ENCODE measurements at regions not wholly inside any gene's neighbourhood (a gene's known extent, or its start where the extent isn't known, plus 50 kb on each side); places are given as distances from the start of the nearest gene placed in this dataset.
"Not testable (repeated sequence)": the region's sequence is repeated elsewhere in the genome, so short reads cannot be mapped to it uniquely, and the experiment has no call there.

- in situ Hi-C loops (cut with MboI; ENCODE audit: low pct_unique_long_range_greater_than_20kb, low sequenced_read_pairs, unreplicated experiment), result no loop called here
- no peak for DNase-seq (ENCODE audit: low spot score)
- TF ChIP-seq CTCF (IDR thresholded peaks at IDR 0.05; ENCODE audit: extremely low read depth, insufficient read depth, missing control alignments), result no peak
These were observed 181.9 kb upstream of the GLRA1 start for GRCh38 chr5:152106571-152106970.

GRCh38 chr5:152105085-152105484 is 180.4 kb upstream of the GLRA1 start:
- in situ Hi-C loops (cut with MboI; ENCODE audit: low pct_unique_long_range_greater_than_20kb, low sequenced_read_pairs, unreplicated experiment), result no loop called here
- DNase-seq (ENCODE audit: low spot score), result no peak
- TF ChIP-seq CTCF (IDR thresholded peaks at IDR 0.05; ENCODE audit: extremely low read depth, insufficient read depth, missing control alignments), result no peak

- in situ Hi-C loops (cut with MboI; ENCODE audit: low pct_unique_long_range_greater_than_20kb, low sequenced_read_pairs, unreplicated experiment), result no loop called here
- no peak for TF ChIP-seq CTCF (IDR thresholded peaks at IDR 0.05; ENCODE audit: extremely low read depth, insufficient read depth, missing control alignments)
- no peak for DNase-seq (ENCODE audit: low spot score)
These were observed 179.6 kb upstream of the GLRA1 start for GRCh38 chr5:152104211-152104610.

- in situ Hi-C loops (cut with MboI; ENCODE audit: low pct_unique_long_range_greater_than_20kb, low sequenced_read_pairs, unreplicated experiment), result not testable (repeated sequence)
These were observed 178.3 kb upstream of the GLRA1 start for GRCh38 chr5:152102908-152103307.

GRCh38 chr5:152102057-152102456 is 177.4 kb upstream of the GLRA1 start:
- in situ Hi-C loops (cut with MboI; ENCODE audit: low pct_unique_long_range_greater_than_20kb, low sequenced_read_pairs, unreplicated experiment), result no loop called here
- TF ChIP-seq CTCF (IDR thresholded peaks at IDR 0.05; ENCODE audit: extremely low read depth, insufficient read depth, missing control alignments), result no peak
- DNase-seq (ENCODE audit: low spot score), result no peak

More at GRCh38 chr5:152102908-152103307, 178.3 kb upstream of the GLRA1 start:
- DNase-seq (ENCODE audit: low spot score), result not testable (repeated sequence)

GRCh38 chr5:152100462-152100861 is 175.8 kb upstream of the GLRA1 start:
- in situ Hi-C loops (cut with MboI; ENCODE audit: low pct_unique_long_range_greater_than_20kb, low sequenced_read_pairs, unreplicated experiment), result no loop called here
- no peak for DNase-seq (ENCODE audit: low spot score)
- no peak for TF ChIP-seq CTCF (IDR thresholded peaks at IDR 0.05; ENCODE audit: extremely low read depth, insufficient read depth, missing control alignments)

- no peak for TF ChIP-seq CTCF (IDR thresholded peaks at IDR 0.05; ENCODE audit: extremely low read depth, insufficient read depth, missing control alignments)
- in situ Hi-C loops (cut with MboI; ENCODE audit: low pct_unique_long_range_greater_than_20kb, low sequenced_read_pairs, unreplicated experiment), result no loop called here
- peak; percentile 17 for DNase-seq (ENCODE audit: low spot score)
These were observed 172.5 kb upstream of the GLRA1 start for GRCh38 chr5:152097128-152097527.

Data from GM13977 (cell line).